WTC11 (cell line): ENCODE measurements at regions not wholly inside any gene's neighbourhood (a gene's known extent, or its start where the extent isn't known, plus 50 kb on each side); places are given as distances from the start of the nearest gene placed in this dataset.

Experiments
- ATAC-seq: fragments of 200-7000 bp; cut with Tn5 transposase; 2 replicates; pipeline ENCODE4 v1.10.0; 2021; ENCODE audit warnings: mild to moderate bottlenecking, moderate library complexity
- CTCF ChIA-PET: fragments of 300-600 bp; sonication (Branson Sonifier 250); formaldehyde crosslinking; loops from one replicate; lab custom pipeline; 2021; ENCODE audit warnings: antibody characterized with exemption; lab: Charles Lee
- POLR2A ChIA-PET: fragments of 350-600 bp; sonication (Branson Sonifier 250); formaldehyde crosslinking; loops from one replicate; lab custom pipeline; 2021; ENCODE audit warnings: antibody characterized with exemption; lab: Charles Lee
- DNase-seq: peaks from one replicate; pipeline ENCODE4 v3.0.0; 2021; ENCODE audit warnings: low spot score
- H3K27ac Mint-ChIP-seq: 2 replicates; pipeline ENCODE4 v1.8.0; 2021; ENCODE audit warnings: mixed read lengths
- H3K27me3 Mint-ChIP-seq: 2 replicates; pipeline ENCODE4 v1.8.0; 2021; ENCODE audit warnings: low read depth, mild to moderate bottlenecking, moderate library complexity, mixed read lengths
- H3K36me3 Mint-ChIP-seq: 2 replicates; pipeline ENCODE4 v1.8.0; 2021; ENCODE audit warnings: mixed read lengths
- H3K4me1 Mint-ChIP-seq: 2 replicates; pipeline ENCODE4 v1.8.0; 2022; ENCODE audit warnings: mixed read lengths
- H3K4me3 Mint-ChIP-seq: 2 replicates; pipeline ENCODE4 v1.8.0; 2021; ENCODE audit warnings: mild to moderate bottlenecking, moderate library complexity, mixed read lengths
- H3K9me3 Mint-ChIP-seq: 2 replicates; pipeline ENCODE4 v1.8.0; 2021; ENCODE audit warnings: mixed read lengths
- AFF4 ChIP-seq: sonication (generic); formaldehyde crosslinking; IDR thresholded peaks from 2 replicates; pipeline ENCODE4 v1.8.1; 2023; ENCODE audit warnings: mild to moderate bottlenecking, missing genetic modification reagents, borderline replicate concordance
- ATF1 ChIP-seq: sonication (generic); formaldehyde crosslinking; IDR thresholded peaks from 2 replicates; pipeline ENCODE4 v1.8.1; 2023; ENCODE audit warnings: mild to moderate bottlenecking, moderate library complexity, missing genetic modification reagents
- ATF6 ChIP-seq: sonication (generic); formaldehyde crosslinking; IDR thresholded peaks from 2 replicates; pipeline ENCODE4 v1.8.1; 2023; ENCODE audit warnings: mild to moderate bottlenecking, missing genetic modification reagents
- ELF4 ChIP-seq: sonication (generic); formaldehyde crosslinking; IDR thresholded peaks from 2 replicates; pipeline ENCODE4 v1.8.1; 2022; ENCODE audit warnings: low read depth, mild to moderate bottlenecking, moderate library complexity, missing genetic modification reagents
- EMX1 ChIP-seq: fragments of 250-450 bp; sonication (Bioruptor Pico); IDR thresholded peaks from 2 replicates; pipeline ENCODE4 v1.8.0; 2021; ENCODE audit warnings: mild to moderate bottlenecking
- IRF2 ChIP-seq: sonication (generic); formaldehyde crosslinking; IDR thresholded peaks from 2 replicates; pipeline ENCODE4 v1.8.0; 2022; ENCODE audit warnings: low read depth, missing genetic modification reagents, borderline replicate concordance
- KAT7 ChIP-seq: sonication (generic); formaldehyde crosslinking; IDR thresholded peaks from 2 replicates; pipeline ENCODE4 v1.8.1; 2023; ENCODE audit warnings: missing genetic modification reagents, mild to moderate bottlenecking, borderline replicate concordance
- MAX ChIP-seq: sonication (generic); formaldehyde crosslinking; IDR thresholded peaks from 2 replicates; pipeline ENCODE4 v1.8.0; 2022; ENCODE audit warnings: mild to moderate bottlenecking, missing genetic modification reagents
- NFATC4 ChIP-seq: fragments of 250-450 bp; sonication (Bioruptor Pico); IDR thresholded peaks from 2 replicates; pipeline ENCODE4 v1.9.0; 2021; ENCODE audit warnings: mild to moderate bottlenecking
- NR1H2 ChIP-seq: sonication (generic); formaldehyde crosslinking; IDR thresholded peaks from 2 replicates; pipeline ENCODE4 v1.9.0; 2021; ENCODE audit warnings: mild to moderate bottlenecking, moderate library complexity, missing genetic modification reagents
- PRDM15 ChIP-seq: sonication (generic); formaldehyde crosslinking; IDR thresholded peaks from 2 replicates; pipeline ENCODE4 v1.8.0; 2022; ENCODE audit warnings: missing genetic modification reagents
- ZNF281 ChIP-seq: sonication (generic); formaldehyde crosslinking; IDR thresholded peaks from 2 replicates; pipeline ENCODE4 v1.8.0; 2023; ENCODE audit warnings: mild to moderate bottlenecking, missing genetic modification reagents
- ZNF512 ChIP-seq: sonication (generic); formaldehyde crosslinking; IDR thresholded peaks from 2 replicates; pipeline ENCODE4 v1.8.1; 2022; ENCODE audit warnings: missing genetic modification reagents, borderline replicate concordance
- TF ChIP-seq, protein P1 (sequence below): sonication (generic); formaldehyde crosslinking; conservative IDR thresholded peaks from 2 replicates; pipeline ENCODE4 v1.8.1; 2023; ENCODE audit warnings: mild to moderate bottlenecking, low read depth, missing genetic modification reagents, moderate library complexity
- TF ChIP-seq, protein P2 (sequence below): fragments of 250-450 bp; sonication (Bioruptor Pico); IDR thresholded peaks from 2 replicates; pipeline ENCODE4 v1.8.0; 2021; ENCODE audit warnings: mild to moderate bottlenecking
- TF ChIP-seq, protein P3 (sequence below): fragments of 250-450 bp; sonication (Bioruptor Pico); IDR thresholded peaks from 2 replicates; pipeline ENCODE4 v1.9.0; 2021; ENCODE audit warnings: moderate library complexity, mild to moderate bottlenecking, inconsistent platforms, borderline replicate concordance

DNA sequence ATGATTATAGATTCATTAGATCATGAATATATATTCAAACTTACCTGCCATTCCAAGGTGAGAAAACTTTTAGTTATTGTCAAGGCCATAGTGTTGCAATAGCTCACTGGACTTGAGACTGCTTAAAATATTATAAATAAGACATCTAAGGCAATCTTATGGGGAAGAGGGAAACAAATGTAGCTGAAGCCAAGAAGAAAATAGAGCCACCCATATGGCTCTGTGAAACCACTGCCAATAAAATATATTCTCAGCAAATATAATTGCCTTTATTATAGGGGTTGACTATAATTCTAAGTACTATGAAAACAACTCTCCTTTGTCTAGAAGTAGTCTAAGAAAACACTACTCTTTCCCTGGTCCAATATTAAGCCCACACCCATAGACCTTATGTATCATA lies 938.5 kb downstream of the FSTL5 start (continued):
- no peak for TF ChIP-seq PRDM15 (CRISPR knock-in tag)
- TF ChIP-seq KAT7 (CRISPR knock-in tag), result no peak
- no peak for TF ChIP-seq ATF1 (CRISPR knock-in tag)
- TF ChIP-seq, protein P1, sequence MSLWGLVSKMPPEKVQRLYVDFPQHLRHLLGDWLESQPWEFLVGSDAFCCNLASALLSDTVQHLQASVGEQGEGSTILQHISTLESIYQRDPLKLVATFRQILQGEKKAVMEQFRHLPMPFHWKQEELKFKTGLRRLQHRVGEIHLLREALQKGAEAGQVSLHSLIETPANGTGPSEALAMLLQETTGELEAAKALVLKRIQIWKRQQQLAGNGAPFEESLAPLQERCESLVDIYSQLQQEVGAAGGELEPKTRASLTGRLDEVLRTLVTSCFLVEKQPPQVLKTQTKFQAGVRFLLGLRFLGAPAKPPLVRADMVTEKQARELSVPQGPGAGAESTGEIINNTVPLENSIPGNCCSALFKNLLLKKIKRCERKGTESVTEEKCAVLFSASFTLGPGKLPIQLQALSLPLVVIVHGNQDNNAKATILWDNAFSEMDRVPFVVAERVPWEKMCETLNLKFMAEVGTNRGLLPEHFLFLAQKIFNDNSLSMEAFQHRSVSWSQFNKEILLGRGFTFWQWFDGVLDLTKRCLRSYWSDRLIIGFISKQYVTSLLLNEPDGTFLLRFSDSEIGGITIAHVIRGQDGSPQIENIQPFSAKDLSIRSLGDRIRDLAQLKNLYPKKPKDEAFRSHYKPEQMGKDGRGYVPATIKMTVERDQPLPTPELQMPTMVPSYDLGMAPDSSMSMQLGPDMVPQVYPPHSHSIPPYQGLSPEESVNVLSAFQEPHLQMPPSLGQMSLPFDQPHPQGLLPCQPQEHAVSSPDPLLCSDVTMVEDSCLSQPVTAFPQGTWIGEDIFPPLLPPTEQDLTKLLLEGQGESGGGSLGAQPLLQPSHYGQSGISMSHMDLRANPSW (CRISPR knock-in tag), result no peak
- TF ChIP-seq, protein P2, sequence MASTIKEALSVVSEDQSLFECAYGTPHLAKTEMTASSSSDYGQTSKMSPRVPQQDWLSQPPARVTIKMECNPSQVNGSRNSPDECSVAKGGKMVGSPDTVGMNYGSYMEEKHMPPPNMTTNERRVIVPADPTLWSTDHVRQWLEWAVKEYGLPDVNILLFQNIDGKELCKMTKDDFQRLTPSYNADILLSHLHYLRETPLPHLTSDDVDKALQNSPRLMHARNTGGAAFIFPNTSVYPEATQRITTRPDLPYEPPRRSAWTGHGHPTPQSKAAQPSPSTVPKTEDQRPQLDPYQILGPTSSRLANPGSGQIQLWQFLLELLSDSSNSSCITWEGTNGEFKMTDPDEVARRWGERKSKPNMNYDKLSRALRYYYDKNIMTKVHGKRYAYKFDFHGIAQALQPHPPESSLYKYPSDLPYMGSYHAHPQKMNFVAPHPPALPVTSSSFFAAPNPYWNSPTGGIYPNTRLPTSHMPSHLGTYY (CRISPR knock-in tag), result no peak
- no peak for TF ChIP-seq EMX1 (CRISPR knock-in tag)
- no peak for TF ChIP-seq NFATC4 (CRISPR knock-in tag)

GRCh38 chr4:161222889-161223288 lies 940.9 kb downstream of the FSTL5 start:
- ChIA-PET POLR2A (no interaction called here), CTCF (no interaction called here)
- DNase-seq (no peak), ATAC-seq (no peak)
- peaks cover 24% of the 10 kb centered on the region for H3K9me3 Mint-ChIP-seq
- no peak overlapping the region for H3K27ac Mint-ChIP-seq
- H3K4me1 Mint-ChIP-seq, result no peaks in the 10 kb centered on the region
- H3K4me3 Mint-ChIP-seq, result no peak overlapping the region
- H3K27me3 Mint-ChIP-seq, result no peaks in the 10 kb centered on the region
- H3K36me3 Mint-ChIP-seq, result peaks cover 20% of the 10 kb centered on the region
- TF ChIP-seq ELF4 (CRISPR knock-in tag) (no peak), ZNF281 (CRISPR knock-in tag) (no peak), NR1H2 (CRISPR knock-in tag) (no peak), AFF4 (CRISPR knock-in tag) (no peak), ZNF512 (CRISPR knock-in tag) (no peak), IRF2 (no peak), ATF6 (CRISPR knock-in tag) (no peak), MAX (CRISPR knock-in tag) (no peak)
- TF ChIP-seq, protein P3, sequence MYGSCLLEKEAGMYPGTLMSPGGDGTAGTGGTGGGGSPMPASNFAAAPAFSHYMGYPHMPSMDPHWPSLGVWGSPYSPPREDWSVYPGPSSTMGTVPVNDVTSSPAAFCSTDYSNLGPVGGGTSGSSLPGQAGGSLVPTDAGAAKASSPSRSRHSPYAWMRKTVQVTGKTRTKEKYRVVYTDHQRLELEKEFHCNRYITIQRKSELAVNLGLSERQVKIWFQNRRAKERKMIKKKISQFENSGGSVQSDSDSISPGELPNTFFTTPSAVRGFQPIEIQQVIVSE, result no peak
